Trophoblast cell (in vitro differentiated cells and primary cell): ENCODE measurements at regions not wholly inside any gene's neighbourhood (a gene's known extent, or its start where the extent isn't known, plus 50 kb on each side); places are given as distances from the start of the nearest gene placed in this dataset.

Experiments
- DNase-seq, 2 donors: peaks; one replicate each; pipeline ENCODE4 v3.0.0-alpha.2; 2016
- H2AFZ ChIP-seq: 2 replicates; pipeline ENCODE4 v1.6.1; 2013; ENCODE audit warnings: low read length, moderate library complexity, mild to moderate bottlenecking; ENCODE audit not compliant: insufficient read depth, poor library complexity
- H2AK5ac ChIP-seq: 2 replicates; pipeline ENCODE4 v1.6.1; 2013; ENCODE audit warnings: mild to moderate bottlenecking, low read length
- H2BK120ac ChIP-seq: 2 replicates; pipeline ENCODE4 v1.6.1; 2013; ENCODE audit warnings: low read length, mild to moderate bottlenecking, moderate library complexity; ENCODE audit not compliant: insufficient read depth, poor library complexity
- H2BK12ac ChIP-seq: 2 replicates; pipeline ENCODE4 v1.6.1; 2013; ENCODE audit warnings: mild to moderate bottlenecking, low read length, moderate library complexity
- H2BK5ac ChIP-seq: 2 replicates; pipeline ENCODE4 v1.6.1; 2013; ENCODE audit warnings: low read length, low read depth, moderate library complexity, mild to moderate bottlenecking; ENCODE audit not compliant: poor library complexity
- H3K14ac ChIP-seq: 2 replicates; pipeline ENCODE4 v1.6.1; 2013; ENCODE audit warnings: mild to moderate bottlenecking, low read length
- H3K18ac ChIP-seq: 2 replicates; pipeline ENCODE4 v1.6.1; 2013; ENCODE audit warnings: mild to moderate bottlenecking, low read length
- H3K23ac ChIP-seq: 2 replicates; pipeline ENCODE4 v1.6.1; 2013; ENCODE audit warnings: low read length
- H3K27ac ChIP-seq: 2 replicates; pipeline ENCODE4 v1.5.1; 2013; ENCODE audit warnings: low read depth, mild to moderate bottlenecking, inconsistent platforms, low read length, moderate library complexity
- H3K27me3 ChIP-seq: 2 replicates; pipeline ENCODE4 v1.6.1; 2013; ENCODE audit warnings: inconsistent platforms, mild to moderate bottlenecking, low read length, moderate library complexity; ENCODE audit not compliant: insufficient read depth
- H3K36me3 ChIP-seq, 2 experiments: 1 replicate in 1 of 2; 2 replicates in 1 of 2; pipeline ENCODE4 v1.6.1; 2013; ENCODE audit warnings: low read length in 2 of 2, mild to moderate bottlenecking in 2 of 2, moderate library complexity in 1 of 2; ENCODE audit not compliant: insufficient read depth in 2 of 2, control insufficient read depth in 1 of 2
- H3K4ac ChIP-seq: 2 replicates; pipeline ENCODE4 v1.6.1; 2013; ENCODE audit warnings: low read depth, mild to moderate bottlenecking, low read length, moderate library complexity
- H3K4me1 ChIP-seq, 2 experiments: 1 replicate in 1 of 2; 2 replicates in 1 of 2; pipeline ENCODE4 v1.6.1; 2013; ENCODE audit warnings: low read length in 2 of 2, mild to moderate bottlenecking in 2 of 2, moderate library complexity in 1 of 2; ENCODE audit not compliant: insufficient read depth in 2 of 2, control insufficient read depth in 1 of 2
- H3K4me2 ChIP-seq: 2 replicates; pipeline ENCODE4 v1.6.1; 2013; ENCODE audit warnings: inconsistent platforms, mild to moderate bottlenecking, low read length, moderate library complexity
- H3K4me3 ChIP-seq: 2 replicates; pipeline ENCODE4 v1.5.1; 2013; ENCODE audit warnings: mild to moderate bottlenecking, low read depth, low read length, inconsistent platforms
- H3K79me1 ChIP-seq: one replicate; pipeline ENCODE4 v1.6.1; 2013; ENCODE audit warnings: low read length
- H3K79me2 ChIP-seq: 2 replicates; pipeline ENCODE4 v1.6.1; 2013; ENCODE audit warnings: low read length, mild to moderate bottlenecking; ENCODE audit not compliant: control insufficient read depth, insufficient read depth, poor library complexity
- H3K9ac ChIP-seq: 2 replicates; pipeline ENCODE4 v1.6.1; 2013; ENCODE audit warnings: mild to moderate bottlenecking, low read length
- H3K9me3 ChIP-seq: 2 replicates; pipeline ENCODE4 v1.6.1; 2013; ENCODE audit warnings: low read depth, mild to moderate bottlenecking, control low read depth, inconsistent platforms, low read length; ENCODE audit not compliant: insufficient read depth
- H4K12ac ChIP-seq: 2 replicates; pipeline ENCODE4 v1.6.1; 2013; ENCODE audit warnings: low read depth, mild to moderate bottlenecking, low read length, moderate library complexity
- H4K8ac ChIP-seq: 2 replicates; pipeline ENCODE4 v1.6.1; 2013; ENCODE audit warnings: low read depth, mild to moderate bottlenecking, low read length, moderate library complexity
- H4K91ac ChIP-seq: one replicate; pipeline ENCODE4 v1.6.1; 2013; ENCODE audit warnings: low read depth, mild to moderate bottlenecking, low read length, moderate library complexity
- WGBS: extraction: QIAGEN DNeasy Blood & Tissue Kit; methylation state at CpG from one replicate; pipeline ENCODE4 v1.1.7; 2013; ENCODE audit warnings: missing lambda C conversion rate; ENCODE audit not compliant: insufficient read length, insufficient coverage; ENCODE audit errors: extremely low coverage; 5-methylcytosine and 5-hydroxymethylcytosine counted together

- no peak overlapping the region for H3K4me3 ChIP-seq
- no peak overlapping the region for H2BK5ac ChIP-seq
- no peak overlapping the region for H2AFZ ChIP-seq
- H3K23ac ChIP-seq, result no peak overlapping the region
- no peak overlapping the region for H3K4me2 ChIP-seq
- H3K4me1 ChIP-seq, result peaks cover 14 to 17% of the 10 kb centered on the region in 2 experiments
- no peak overlapping the region for H4K12ac ChIP-seq
- H3K79me1 ChIP-seq, result peaks cover 12% of the 10 kb centered on the region
- peaks cover 2% of the 10 kb centered on the region for H3K9me3 ChIP-seq
- no peak overlapping the region for H2AK5ac ChIP-seq
- H3K27ac ChIP-seq, result no peak overlapping the region
- no CpG with 5 or more reads among the region's 6 CpGs for WGBS
- no peak for DNase-seq
- H2BK120ac ChIP-seq, result no peak overlapping the region
- H3K14ac ChIP-seq, result no peak overlapping the region
- H3K18ac ChIP-seq, result no peak overlapping the region
- H2BK12ac ChIP-seq, result no peak overlapping the region
- H3K4ac ChIP-seq, result no peak overlapping the region
- H3K36me3 ChIP-seq, result no peaks in the 10 kb centered on the region
- no peaks in the 10 kb centered on the region for H3K79me2 ChIP-seq
- no peak overlapping the region for H4K8ac ChIP-seq
- H3K9ac ChIP-seq, result no peak overlapping the region
- H4K91ac ChIP-seq, result no peak overlapping the region
- no peaks in the 10 kb centered on the region for H3K27me3 ChIP-seq
Observed at GRCh38 chr2:16107246-16107645, 166.9 kb downstream of the MYCN start.

- peaks cover 14 to 17% of the 10 kb centered on the region in 2 experiments for H3K4me1 ChIP-seq
- H3K4ac ChIP-seq, result no peak overlapping the region
- H3K36me3 ChIP-seq, result no peaks in the 10 kb centered on the region
- no peaks in the 10 kb centered on the region for H3K79me2 ChIP-seq
- H3K18ac ChIP-seq, result no peak overlapping the region
- peak in 1 of 2 donors; percentile 7 for DNase-seq
- H3K27me3 ChIP-seq, result no peaks in the 10 kb centered on the region
- no peak overlapping the region for H3K4me2 ChIP-seq
- H3K9me3 ChIP-seq, result no peaks in the 10 kb centered on the region
- H2BK5ac ChIP-seq, result no peak overlapping the region
- no peak overlapping the region for H3K27ac ChIP-seq
- no peak overlapping the region for H4K8ac ChIP-seq
- H2AK5ac ChIP-seq, result no peak overlapping the region
- H2BK12ac ChIP-seq, result no peak overlapping the region
- H3K9ac ChIP-seq, result no peak overlapping the region
- peaks cover 12% of the 10 kb centered on the region for H3K79me1 ChIP-seq
- H2BK120ac ChIP-seq, result no peak overlapping the region
- no peak overlapping the region for H3K4me3 ChIP-seq
- no peak overlapping the region for H2AFZ ChIP-seq
- H4K91ac ChIP-seq, result no peak overlapping the region
- H4K12ac ChIP-seq, result no peak overlapping the region
- no peak overlapping the region for H3K23ac ChIP-seq
- H3K14ac ChIP-seq, result no peak overlapping the region
- WGBS, result no CpG with 5 or more reads among the region's 6 CpGs
Observed at GRCh38 chr2:16106619-16107018, 166.3 kb downstream of the MYCN start.

DNA sequence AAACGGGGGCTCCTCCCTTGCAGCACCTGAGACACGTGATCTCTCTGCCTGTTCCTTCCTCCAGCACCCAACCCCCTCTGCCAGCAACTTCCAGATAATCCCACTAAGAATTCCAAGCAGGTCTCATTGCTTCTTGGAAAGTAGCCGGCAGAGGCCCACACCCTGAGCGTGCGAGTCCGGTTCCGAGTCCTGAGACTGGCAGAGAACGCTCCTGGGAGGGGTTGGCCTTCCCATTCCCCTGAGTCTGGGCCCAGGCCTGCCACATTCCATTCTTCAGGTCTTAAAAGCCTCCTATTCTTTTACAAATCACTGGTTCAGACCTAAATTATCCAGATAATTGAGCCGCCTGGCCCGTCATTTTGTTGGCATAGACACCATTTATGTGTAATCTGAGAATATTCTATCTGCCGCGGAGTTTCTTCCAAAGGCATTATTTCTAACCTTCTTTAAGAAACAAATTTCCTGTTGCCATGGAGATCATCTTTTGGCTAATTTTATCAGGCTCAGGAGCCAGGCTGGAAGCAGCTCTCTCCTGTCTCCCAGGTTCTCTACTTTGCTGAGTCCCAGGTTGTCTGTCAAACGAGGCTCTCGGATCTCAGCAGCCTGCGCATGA lies 165.4 kb downstream of the MYCN start:
- Histone ChIP-seq H3K18ac (no peak overlapping the region), H3K79me1 (peaks cover 12% of the 10 kb centered on the region), H3K9ac (no peak overlapping the region), H2AFZ (peak overlapping the region; percentile 71), H3K4me3 (no peak overlapping the region), H3K9me3 (peaks cover 2% of the 10 kb centered on the region), H2AK5ac (no peak overlapping the region), H4K91ac (peak overlapping the region; percentile 59), H3K4me1 (peaks cover 14 to 17% of the 10 kb centered on the region in 2 experiments), H3K14ac (no peak overlapping the region), H3K4ac (no peak overlapping the region), H3K79me2 (no peaks in the 10 kb centered on the region), H2BK12ac (peak overlapping the region; percentile 72), H2BK120ac (peak overlapping the region; percentile 29), H3K27ac (peak overlapping the region; percentile 86), H3K27me3 (no peaks in the 10 kb centered on the region), H3K36me3 (no peaks in the 10 kb centered on the region), H2BK5ac (peak overlapping the region; percentile 86), H3K23ac (no peak overlapping the region), H4K8ac (peak overlapping the region; percentile 55), H3K4me2 (peak overlapping the region; percentile 54), H4K12ac (peak overlapping the region; percentile 39)
- WGBS, result no CpG with 5 or more reads among the region's 15 CpGs
- peak; percentile 60 to 79 for DNase-seq

GRCh38 chr2:16104949-16105668 lies 164.8 kb downstream of the MYCN start:
- Histone ChIP-seq H3K4me3 (no peak overlapping the region), H4K91ac (peak overlapping the region; percentile 27), H4K8ac (peak overlapping the region; percentile 55), H3K79me2 (no peaks in the 10 kb centered on the region), H2AK5ac (no peak overlapping the region), H2BK120ac (peak overlapping the region; percentile 35), H3K27ac (peak overlapping the region; percentile 86), H2AFZ (peak overlapping the region; percentile 71), H3K4me2 (peak overlapping the region; percentile 54), H3K23ac (no peak overlapping the region), H4K12ac (no peak overlapping the region), H3K14ac (peak overlapping the region; percentile 26), H3K4me1 (peaks cover 16 to 20% of the 10 kb centered on the region in 2 experiments), H3K4ac (no peak overlapping the region), H2BK12ac (peak overlapping the region; percentile 70), H3K18ac (no peak overlapping the region), H3K9ac (no peak overlapping the region), H3K36me3 (no peaks in the 10 kb centered on the region), H3K79me1 (peaks cover 12% of the 10 kb centered on the region), H3K9me3 (peaks cover 2% of the 10 kb centered on the region), H2BK5ac (peak overlapping the region; percentile 86), H3K27me3 (no peaks in the 10 kb centered on the region)
- DNase-seq, result peak; percentile 87 to 93
- WGBS, result no CpG with 5 or more reads among the region's 11 CpGs
